HepG2 (cell line): ENCODE measurements at regions not wholly inside any gene's neighbourhood (a gene's known extent, or its start where the extent isn't known, plus 50 kb on each side); places are given as distances from the start of the nearest gene placed in this dataset.
A peak's percentile ranks its signal among the peaks of the same experiment; 100 is the strongest.

Experiments
- ATAC-seq: fragments of 200-7000 bp; cut with Tn5 transposase; 3 replicates; pipeline ENCODE4 v1.9.1; 2020; ENCODE audit warnings: mild to moderate bottlenecking, moderate library complexity
- BruUV-seq: library from RNA; stranded (reverse); fragments of 400-500 nt; replicated peaks from 2 replicates; lab custom pipeline; 2021; lab: Mats Ljungman, UMichigan
- CTCF ChIA-PET: fragments of 300-600 bp; formaldehyde crosslinking; extraction: SDS; loops from one replicate; lab custom pipeline; 2021; ENCODE audit warnings: low total read pairs, inconsistent platforms, low intra/inter-chr PET ratio; lab: Yijun Ruan, JAX
- POLR2A ChIA-PET: fragments of 350-600 bp; sonication (Branson Sonifier 250); formaldehyde crosslinking; loops from one replicate; lab custom pipeline; 2020; ENCODE audit warnings: antibody characterized with exemption, inconsistent platforms; lab: Yijun Ruan, JAX
- DNase-seq: peaks from one replicate; pipeline ENCODE4 v3.0.0-alpha.2; 2015; ENCODE audit warnings: low spot score
- FAIRE-seq: peaks from 3 replicates; lab custom pipeline; 2011; peaks lifted over from hg19 to GRCh38; lab: Jason Lieb, UNC
- H2AFZ ChIP-seq: one replicate; pipeline ENCODE4 v1.6.1; 2011; ENCODE audit warnings: low read length, inconsistent platforms
- H3K27ac ChIP-seq: fragments of 300-600 bp; 3 replicates; pipeline ENCODE4 v1.8.0; 2011; ENCODE audit warnings: mixed run types, mild to moderate bottlenecking, mixed read lengths, low read length, inconsistent platforms; ENCODE audit not compliant: insufficient read depth; ENCODE audit errors: extremely low read length
- H3K27me3 ChIP-seq, 2 experiments: fragments of 200-600 bp in 1 of 2; 2 replicates in 1 of 2; 3 replicates in 1 of 2; pipeline versions ENCODE4 v1.6.0 to v1.8.0; 2011; ENCODE audit warnings: low read length in 2 of 2, mild to moderate bottlenecking in 2 of 2, moderate library complexity in 2 of 2, inconsistent platforms in 1 of 2; ENCODE audit not compliant: insufficient read depth in 2 of 2, control insufficient read depth in 1 of 2
- H3K36me3 ChIP-seq, 2 experiments: fragments of 200-600 bp in 1 of 2; replicated peaks in 1 of 2; 2 replicates in 1 of 2; 3 replicates in 1 of 2; pipeline versions ENCODE4 v1.5.1 to v1.8.0; 2011; ENCODE audit warnings: low read length in 2 of 2, inconsistent platforms in 1 of 2; ENCODE audit not compliant: insufficient read depth in 2 of 2, control insufficient read depth in 1 of 2
- H3K4me1 ChIP-seq: 2 replicates; pipeline ENCODE4 v1.5.1; 2012; ENCODE audit warnings: low read length, inconsistent platforms; ENCODE audit not compliant: insufficient read depth
- H3K4me2 ChIP-seq: 2 replicates; pipeline ENCODE4 v1.6.0; 2011; ENCODE audit warnings: low read depth, low read length, inconsistent platforms
- H3K4me3 ChIP-seq, 3 experiments: fragments of 200-600 bp in 1 of 3; sonication (generic), shearing (Covaris generic) in 1 of 3; replicated peaks in 1 of 3; 2 replicates each; pipeline ENCODE4 v1.5.1; 2011 to 2016; ENCODE audit warnings: low read length in 3 of 3, inconsistent platforms in 2 of 3, low read depth in 2 of 3, mild to moderate bottlenecking in 2 of 3, control low read depth in 1 of 3, mixed read lengths in 1 of 3; ENCODE audit not compliant: insufficient read depth in 1 of 3
- H3K79me2 ChIP-seq: one replicate; pipeline ENCODE4 v1.6.1; 2011; ENCODE audit warnings: low read length, inconsistent platforms; ENCODE audit not compliant: insufficient read depth
- H3K9ac ChIP-seq: 2 replicates; pipeline ENCODE4 v1.6.0; 2011; ENCODE audit warnings: mild to moderate bottlenecking, low read depth, low read length, inconsistent platforms; ENCODE audit not compliant: insufficient read depth
- H3K9me3 ChIP-seq: 2 replicates; pipeline ENCODE4 v1.5.1; 2012; ENCODE audit warnings: mild to moderate bottlenecking, low read length
- H4K20me1 ChIP-seq: 2 replicates; pipeline ENCODE4 v1.6.0; 2011; ENCODE audit warnings: inconsistent platforms, mild to moderate bottlenecking, low read length, moderate library complexity; ENCODE audit not compliant: insufficient read depth
- HMGXB4 ChIP-seq, 2 experiments: sonication (generic) in 1 of 2; formaldehyde crosslinking in 1 of 2; IDR thresholded peaks; 2 replicates each; pipeline versions ENCODE4 v1.4.0 to v1.6.1; 2018 to 2020; ENCODE audit warnings: missing genetic modification reagents in 2 of 2, borderline replicate concordance in 1 of 2, low read depth in 1 of 2, mild to moderate bottlenecking in 1 of 2, missing biosample characterization in 1 of 2
- HNF1B ChIP-seq: sonication (generic); formaldehyde crosslinking; IDR thresholded peaks from 2 replicates; pipeline ENCODE4 v1.5.1; 2020; ENCODE audit warnings: mild to moderate bottlenecking, moderate library complexity, missing genetic modification reagents
- IRF2 ChIP-seq: IDR thresholded peaks from 2 replicates; pipeline ENCODE4 v1.6.1; 2018; ENCODE audit warnings: missing genetic modification reagents, missing compliant biosample characterization
- MAFK ChIP-seq, 2 experiments: IDR thresholded peaks in 1 of 2; conservative IDR thresholded peaks in 1 of 2; 2 replicates each; pipeline ENCODE4 v1.6.1; 2011; ENCODE audit warnings: improper control_type of control experiment in 2 of 2, low read length in 2 of 2
- MYC ChIP-seq: sonication (generic); formaldehyde crosslinking; IDR thresholded peaks from 2 replicates; pipeline ENCODE4 v1.9.0; 2021; ENCODE audit warnings: missing genetic modification reagents, borderline replicate concordance
- NFE2L2 ChIP-seq: fragments of 150-350 bp; IDR thresholded peaks from 2 replicates; pipeline ENCODE4 v1.6.1; 2014; ENCODE audit warnings: low read length
- NFKB2 ChIP-seq: sonication (generic); formaldehyde crosslinking; IDR thresholded peaks from 2 replicates; pipeline ENCODE4 v1.4.0; 2020; ENCODE audit warnings: missing genetic modification reagents, borderline replicate concordance
- ZC3H4 ChIP-seq: sonication (generic); formaldehyde crosslinking; IDR thresholded peaks from 2 replicates; pipeline ENCODE4 v1.4.0; 2020; ENCODE audit warnings: missing genetic modification reagents, borderline replicate concordance
- ZNF264 ChIP-seq: sonication (generic); formaldehyde crosslinking; IDR thresholded peaks from 2 replicates; pipeline ENCODE4 v1.4.0; 2020; ENCODE audit warnings: missing genetic modification reagents
- WGBS: methylation state at CpG from one replicate; pipeline ENCODE4 v1.1.6; 2017; ENCODE audit warnings: low lambda C conversion rate; 5-methylcytosine and 5-hydroxymethylcytosine counted together
- in situ Hi-C: cut with HindIII; loops from 2 replicates; pipeline ENCODE4 v1.10.0; 2017; ENCODE audit warnings: low pct_unique_long_range_greater_than_20kb; ENCODE audit not compliant: extremely low pct_ligation_motif_present
- intact Hi-C: fragments of 100-400 bp; cut with micrococcal nuclease; formaldehyde crosslinking; loops from one replicate; pipeline ENCODE4 v1.10.0; 2022; ENCODE audit not compliant: unreplicated experiment

- TF ChIP-seq MYC (CRISPR knock-in tag) (no peak), HNF1B (CRISPR knock-in tag) (no peak)
- TF ChIP-seq, all 625 proteins: peak for 21
Observed at GRCh38 chr6:3592371-3592941, 135.6 kb upstream of the SLC22A23 start (continued).

GRCh38 chr6:3591970-3592369 lies 135.1 kb upstream of the SLC22A23 start:
- Histone ChIP-seq H2AFZ (no peak overlapping the region), H3K4me3 (no peak overlapping the region), H4K20me1 (no peaks in the 10 kb centered on the region), H3K79me2 (no peaks in the 10 kb centered on the region), H3K27me3 (peaks cover 0 to 29% of the 10 kb centered on the region in 2 experiments; a peak in 2 of 5 replicates), H3K9me3 (no peaks in the 10 kb centered on the region), H3K27ac (no peak overlapping the region), H3K36me3 (no peaks in the 10 kb centered on the region), H3K9ac (no peak overlapping the region), H3K4me1 (no peaks in the 10 kb centered on the region), H3K4me2 (no peak overlapping the region)
- BruUV-seq: no TSS peak
- intact Hi-C loops: no loop called here
- FAIRE-seq (no peak), ATAC-seq (no peak), DNase-seq (no peak)
- in situ Hi-C loops: no loop called here
- ChIA-PET POLR2A (no interaction called here), CTCF (no interaction called here)
- TF ChIP-seq ZC3H4 (no peak), MAFK (conservative IDR thresholded peaks at IDR 0.05 in 1 of 2, IDR thresholded peaks at IDR 0.05 in 1 of 2; ENCODE audit: low read length in 2 of 2) (peak; percentile 29 to 54; a peak in 3 of 4 replicates), NFE2L2 (peak; percentile 80)
- WGBS: 23% methylated on average over 1 of the region's 1 CpG

- H3K79me2 ChIP-seq: no peaks in the 10 kb centered on the region
- no peak overlapping the region for H2AFZ ChIP-seq
- intact Hi-C loops (no loop called here), in situ Hi-C loops (no loop called here)
- ChIA-PET POLR2A (no interaction called here), CTCF (no interaction called here)
- H3K9ac ChIP-seq: no peak overlapping the region
- no peak for DNase-seq
- no TSS peak for BruUV-seq
- H3K27me3 ChIP-seq: peaks cover 0 to 14% of the 10 kb centered on the region in 2 experiments; a peak in 2 of 5 replicates
- no peaks in the 10 kb centered on the region for H4K20me1 ChIP-seq
- ATAC-seq: no peak
- H3K9me3 ChIP-seq: no peaks in the 10 kb centered on the region
- no peak for FAIRE-seq
- no peak overlapping the region for H3K4me3 ChIP-seq
- H3K27ac ChIP-seq: no peak overlapping the region
- TF ChIP-seq HMGXB4 (CRISPR knock-in tag; IDR thresholded peaks at IDR 0.05; ENCODE audit: borderline replicate concordance in 1 of 2, low read depth in 1 of 2) (no peak), NFKB2 (CRISPR knock-in tag) (no peak), ZNF264 (peak; percentile 98), IRF2 (CRISPR knock-in tag) (no peak)
- H3K4me1 ChIP-seq: no peaks in the 10 kb centered on the region
- H3K4me2 ChIP-seq: no peak overlapping the region
- no peaks in the 10 kb centered on the region for H3K36me3 ChIP-seq
Observed at GRCh38 chr6:3587660-3588059, 130.8 kb upstream of the SLC22A23 start.
